ENCODE measurements at regions not wholly inside any gene's neighbourhood (a gene's known extent, or its start where the extent isn't known, plus 50 kb on each side); places are given as distances from the start of the nearest gene placed in this dataset.

- TF ChIP-seq CTCF (IDR thresholded peaks at IDR 0.05): no peak
- TF ChIP-seq POLR2A (IDR thresholded peaks at IDR 0.05): no peak
Measured at GRCh38 chr5:72613515-72613914, 106.3 kb upstream of the ZNF366 start.

Data from lower leg skin (tissue), 3 donors.